Brain microvascular endothelial cell (primary cell): ENCODE measurements at regions not wholly inside any gene's neighbourhood (a gene's known extent, or its start where the extent isn't known, plus 50 kb on each side); places are given as distances from the start of the nearest gene placed in this dataset.
A peak's percentile ranks its signal among the peaks of the same experiment; 100 is the strongest.

Experiments
- DNase-seq: peaks from one replicate; pipeline ENCODE4 v3.0.0-alpha.2; 2020
- H3K27ac ChIP-seq: fragments of 250-450 bp; sonication (Bioruptor Pico); 2 replicates; pipeline ENCODE4 v1.5.1; 2020; ENCODE audit warnings: mild to moderate bottlenecking, moderate library complexity
- H3K27me3 ChIP-seq: fragments of 250-450 bp; sonication (Bioruptor Pico); replicated peaks from 2 replicates; pipeline ENCODE4 v1.5.1; 2020; ENCODE audit warnings: mild to moderate bottlenecking
- H3K36me3 ChIP-seq: fragments of 250-450 bp; sonication (Bioruptor Pico); replicated peaks from 2 replicates; pipeline ENCODE4 v1.5.1; 2020; ENCODE audit warnings: mild to moderate bottlenecking
- H3K4me3 ChIP-seq: 2 replicates; pipeline ENCODE4 v1.5.1; 2011; ENCODE audit warnings: low read depth, mild to moderate bottlenecking, control low read depth, low read length, moderate library complexity
- in situ Hi-C: cut with HindIII; loops from 2 replicates; pipeline ENCODE4 v1.10.0; 2017; ENCODE audit warnings: low sequenced_read_pairs, low pct_ligation_motif_present
- TF ChIP-seq, protein P1 (sequence below): IDR thresholded peaks from 2 replicates; pipeline ENCODE4 v1.5.1; 2011; ENCODE audit warnings: low read depth, mild to moderate bottlenecking, moderate library complexity, low read length, control low read depth, inconsistent platforms; ENCODE audit errors: missing control alignments

DNA sequence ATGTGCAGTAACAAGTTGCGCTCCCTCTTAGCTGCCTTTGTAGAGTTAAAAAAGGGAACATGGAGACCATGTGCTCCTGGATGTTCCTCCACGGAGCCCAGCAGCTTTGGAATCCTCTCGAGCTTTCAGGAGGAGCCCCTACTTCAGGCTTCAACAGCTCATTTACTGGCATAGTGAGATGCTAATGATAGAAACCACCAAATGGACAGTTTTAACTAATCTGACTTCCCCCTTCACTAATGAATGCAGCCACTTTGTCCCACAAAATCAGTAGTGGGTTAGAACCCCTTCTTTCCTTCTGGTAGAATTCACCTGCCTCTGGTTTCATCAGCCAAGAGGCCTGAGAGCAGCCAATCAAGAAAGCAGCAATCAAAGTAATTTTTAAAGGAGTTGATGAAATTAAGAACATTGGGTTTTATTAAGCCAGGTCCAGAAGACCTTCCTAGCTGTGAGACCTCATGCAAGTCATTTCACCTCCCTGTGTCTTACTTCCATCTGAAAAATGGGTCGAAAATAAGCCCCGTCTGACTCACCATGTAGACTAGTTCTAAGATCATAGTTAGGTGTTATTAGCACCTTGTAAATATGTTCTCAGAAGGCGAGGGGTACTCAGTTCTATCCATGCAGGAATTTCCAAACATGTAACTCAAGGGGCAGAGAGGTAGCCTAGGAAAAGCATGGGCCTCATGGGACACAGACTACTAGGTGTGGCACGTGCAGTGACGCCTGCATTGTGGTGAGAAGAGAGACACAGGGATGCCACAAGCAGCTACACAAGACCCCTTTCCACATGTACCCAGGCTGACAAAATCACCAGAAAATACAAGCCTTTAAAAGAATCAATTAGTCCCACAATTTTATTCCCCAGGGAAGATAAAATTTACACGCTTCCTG is 179.7 kb upstream of the LPP start:
- TF ChIP-seq, protein P1, sequence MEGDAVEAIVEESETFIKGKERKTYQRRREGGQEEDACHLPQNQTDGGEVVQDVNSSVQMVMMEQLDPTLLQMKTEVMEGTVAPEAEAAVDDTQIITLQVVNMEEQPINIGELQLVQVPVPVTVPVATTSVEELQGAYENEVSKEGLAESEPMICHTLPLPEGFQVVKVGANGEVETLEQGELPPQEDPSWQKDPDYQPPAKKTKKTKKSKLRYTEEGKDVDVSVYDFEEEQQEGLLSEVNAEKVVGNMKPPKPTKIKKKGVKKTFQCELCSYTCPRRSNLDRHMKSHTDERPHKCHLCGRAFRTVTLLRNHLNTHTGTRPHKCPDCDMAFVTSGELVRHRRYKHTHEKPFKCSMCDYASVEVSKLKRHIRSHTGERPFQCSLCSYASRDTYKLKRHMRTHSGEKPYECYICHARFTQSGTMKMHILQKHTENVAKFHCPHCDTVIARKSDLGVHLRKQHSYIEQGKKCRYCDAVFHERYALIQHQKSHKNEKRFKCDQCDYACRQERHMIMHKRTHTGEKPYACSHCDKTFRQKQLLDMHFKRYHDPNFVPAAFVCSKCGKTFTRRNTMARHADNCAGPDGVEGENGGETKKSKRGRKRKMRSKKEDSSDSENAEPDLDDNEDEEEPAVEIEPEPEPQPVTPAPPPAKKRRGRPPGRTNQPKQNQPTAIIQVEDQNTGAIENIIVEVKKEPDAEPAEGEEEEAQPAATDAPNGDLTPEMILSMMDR = no peak
- DNase-seq = no peak

DNA sequence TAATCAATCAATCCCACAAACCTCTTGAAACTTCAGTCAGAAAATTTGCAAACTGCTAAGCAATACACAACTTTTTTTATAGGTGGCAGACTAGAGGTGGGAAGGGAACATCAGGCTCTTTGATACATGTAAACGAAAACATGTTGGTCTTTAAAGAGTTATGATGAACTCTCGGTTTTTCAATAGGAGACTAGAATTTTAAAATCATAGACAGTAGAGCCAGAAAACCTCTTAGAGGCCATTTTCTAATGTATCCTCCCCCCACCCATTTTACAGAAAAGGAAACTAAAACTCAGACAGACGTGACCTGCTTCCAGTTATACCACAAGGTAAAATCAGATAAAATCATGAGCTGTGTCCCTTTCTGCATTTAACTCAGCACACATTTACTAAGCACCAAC is 179.1 kb upstream of the LPP start:
- in situ Hi-C loops = no loop called here
- TF ChIP-seq, protein P1 = peak; percentile 7
- Histone ChIP-seq H3K27me3 (no peaks in the 10 kb centered on the region), H3K27ac (no peak overlapping the region), H3K36me3 (no peaks in the 10 kb centered on the region), H3K4me3 (no peak overlapping the region)
- DNase-seq = no peak

More for the DNA sequence above, 179.7 kb upstream of the LPP start:
- Histone ChIP-seq H3K27me3 (no peaks in the 10 kb centered on the region), H3K4me3 (no peak overlapping the region), H3K27ac (no peak overlapping the region), H3K36me3 (no peaks in the 10 kb centered on the region)
- in situ Hi-C loops = no loop called here

DNA sequence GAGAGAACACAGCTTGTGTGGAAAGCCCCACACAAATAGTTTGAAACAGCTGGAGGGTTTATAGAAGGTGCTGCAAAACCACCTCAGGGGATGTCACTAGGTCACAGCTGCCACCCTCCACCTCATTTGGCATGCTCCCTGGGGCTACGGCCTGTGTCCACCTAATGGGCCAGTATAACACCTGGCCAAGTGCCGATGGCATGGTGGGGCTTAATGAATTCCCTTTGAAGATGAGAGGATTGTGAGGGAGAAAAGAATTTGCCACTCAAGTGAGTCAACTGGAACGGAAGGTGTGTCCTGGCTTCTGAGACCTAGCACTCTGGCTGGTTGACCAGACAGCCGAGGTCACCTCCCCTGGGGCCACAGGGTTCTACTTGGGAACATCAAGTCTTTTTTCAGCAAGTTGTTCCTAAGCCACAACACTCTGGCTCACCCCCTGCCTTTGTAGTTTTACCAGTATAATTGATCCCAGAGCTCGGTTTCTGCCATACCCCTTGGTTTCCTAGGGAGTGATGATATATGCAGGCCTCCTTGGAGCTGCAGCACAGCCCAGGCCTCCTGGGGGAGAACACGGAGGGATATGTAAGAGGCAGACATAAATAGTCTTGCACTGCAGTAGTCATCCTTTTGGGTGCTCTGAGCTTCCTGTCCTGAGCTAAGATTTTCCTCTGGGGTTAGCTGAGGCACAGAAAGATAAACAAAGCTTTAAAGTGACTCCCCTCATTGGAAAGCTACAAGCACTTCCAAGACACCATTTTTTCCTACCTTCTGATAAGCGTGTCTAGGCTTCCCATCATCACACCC is 178.2 kb upstream of the LPP start:
- Histone ChIP-seq H3K4me3 (no peak overlapping the region), H3K27me3 (no peaks in the 10 kb centered on the region), H3K36me3 (no peaks in the 10 kb centered on the region), H3K27ac (no peak overlapping the region)
- DNase-seq = no peak
- TF ChIP-seq, protein P1 = no peak
- in situ Hi-C loops = no loop called here

DNA sequence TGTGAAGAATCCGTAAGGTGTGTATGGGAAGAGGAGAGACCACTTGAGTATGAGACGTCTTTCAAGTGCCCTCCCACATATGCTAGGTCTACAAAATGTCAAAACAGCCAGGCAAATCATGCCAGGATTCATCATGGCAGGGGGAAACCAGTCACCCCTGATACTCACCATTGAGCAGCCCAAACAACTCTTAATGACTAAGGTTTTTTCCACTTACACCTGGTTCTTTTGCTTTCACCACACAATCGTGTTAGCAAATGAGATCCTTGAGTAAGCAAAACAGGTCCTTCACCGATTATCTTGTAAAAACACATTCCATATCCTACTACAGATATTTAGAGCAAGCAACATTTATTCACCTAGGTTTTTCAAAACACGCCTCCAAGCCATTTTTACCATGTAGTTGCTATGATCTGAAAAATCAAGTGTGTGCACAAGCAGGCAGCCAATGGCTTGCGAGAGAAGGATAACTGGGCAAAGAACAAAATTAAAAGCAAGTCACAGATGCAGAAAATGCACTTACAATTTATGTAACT is 177.5 kb upstream of the LPP start:
- no peaks in the 10 kb centered on the region for H3K36me3 ChIP-seq
- DNase-seq = no peak
- in situ Hi-C loops = no loop called here
- TF ChIP-seq, protein P1 = no peak
- no peak overlapping the region for H3K4me3 ChIP-seq
- H3K27ac ChIP-seq = no peak overlapping the region
- no peaks in the 10 kb centered on the region for H3K27me3 ChIP-seq

DNA sequence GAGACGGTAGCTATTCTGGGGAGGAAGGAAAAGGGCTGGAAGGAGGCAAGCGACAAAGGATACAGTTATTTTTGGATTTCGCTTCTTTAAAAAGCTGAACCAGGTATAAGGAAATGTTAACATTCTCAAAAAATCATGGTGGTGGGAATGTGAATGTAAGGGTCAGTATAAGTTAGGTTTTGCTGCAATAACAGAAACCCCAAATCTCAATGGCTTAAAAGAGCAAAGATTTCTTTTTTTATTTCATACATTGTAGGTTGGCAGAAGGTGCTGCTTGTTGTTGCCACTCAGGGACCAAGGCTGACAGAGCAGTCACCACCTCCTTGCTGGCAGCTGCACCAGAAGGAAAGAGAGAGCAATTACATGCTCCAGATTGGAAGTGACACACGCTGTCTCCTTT is 176.3 kb upstream of the LPP start:
- no peak for DNase-seq
- no peak overlapping the region for H3K27ac ChIP-seq
- no peaks in the 10 kb centered on the region for H3K36me3 ChIP-seq
- H3K4me3 ChIP-seq = no peak overlapping the region
- in situ Hi-C loops = no loop called here
- H3K27me3 ChIP-seq = no peaks in the 10 kb centered on the region
- TF ChIP-seq, protein P1 = no peak
